ENCODE measurements at regions not wholly inside any gene's neighbourhood (a gene's known extent, or its start where the extent isn't known, plus 50 kb on each side); places are given as distances from the start of the nearest gene placed in this dataset.

GRCh38 chr15:72936237-72936636 is 116.0 kb upstream of the NEO1 start:
- Histone ChIP-seq H3K9me3 (no peaks in the 10 kb centered on the region), H3K27ac (no peak overlapping the region), H3K36me3 (no peaks in the 10 kb centered on the region), H3K4me3 (no peak overlapping the region), H3K4me1 (no peaks in the 10 kb centered on the region), H3K27me3 (no peaks in the 10 kb centered on the region)
- in situ Hi-C loops (cut with MboI; ENCODE audit: low sequenced_read_pairs in 4 of 4) = no loop called here
- intact Hi-C loops (cut with DNase I; ENCODE audit: low total_unique reads) = no loop called here
- ATAC-seq (no peak), DNase-seq (no peak)
- TF ChIP-seq CTCF (IDR thresholded peaks at IDR 0.05 in 4 of 5, conservative IDR thresholded peaks at IDR 0.05 in 1 of 5) (no peak), POLR2A (IDR thresholded peaks at IDR 0.05) (no peak)

GRCh38 chr15:72935521-72935920 is 116.7 kb upstream of the NEO1 start:
- Histone ChIP-seq H3K4me1 (no peaks in the 10 kb centered on the region), H3K27ac (no peak overlapping the region), H3K27me3 (no peaks in the 10 kb centered on the region), H3K36me3 (no peaks in the 10 kb centered on the region), H3K9me3 (no peaks in the 10 kb centered on the region), H3K4me3 (no peak overlapping the region)
- in situ Hi-C loops (cut with MboI; ENCODE audit: low sequenced_read_pairs in 4 of 4) (no loop called here), intact Hi-C loops (cut with DNase I; ENCODE audit: low total_unique reads) (no loop called here)
- ATAC-seq (no peak), DNase-seq (no peak)
- TF ChIP-seq POLR2A (IDR thresholded peaks at IDR 0.05) (no peak), CTCF (IDR thresholded peaks at IDR 0.05 in 4 of 5, conservative IDR thresholded peaks at IDR 0.05 in 1 of 5) (no peak)

- no peaks in the 10 kb centered on the region for H3K4me1 ChIP-seq
- DNase-seq (no peak), ATAC-seq (no peak)
- in situ Hi-C loops (cut with MboI; ENCODE audit: low sequenced_read_pairs in 4 of 4) (no loop called here), intact Hi-C loops (cut with DNase I; ENCODE audit: low total_unique reads) (no loop called here)
- H3K27me3 ChIP-seq = no peaks in the 10 kb centered on the region
- no peak overlapping the region for H3K27ac ChIP-seq
- H3K4me3 ChIP-seq = no peak overlapping the region
- no peaks in the 10 kb centered on the region for H3K36me3 ChIP-seq
- H3K9me3 ChIP-seq = no peaks in the 10 kb centered on the region
- no peak for TF ChIP-seq CTCF (IDR thresholded peaks at IDR 0.05 in 4 of 5, conservative IDR thresholded peaks at IDR 0.05 in 1 of 5)
- TF ChIP-seq POLR2A (IDR thresholded peaks at IDR 0.05) = no peak
Measured at GRCh38 chr15:72934921-72935320, 117.3 kb upstream of the NEO1 start.

GRCh38 chr15:72933976-72934375 is 118.3 kb upstream of the NEO1 start:
- in situ Hi-C loops (cut with MboI; ENCODE audit: low sequenced_read_pairs in 4 of 4) (no loop called here), intact Hi-C loops (cut with DNase I; ENCODE audit: low total_unique reads) (no loop called here)
- Histone ChIP-seq H3K27me3 (no peaks in the 10 kb centered on the region), H3K4me1 (no peaks in the 10 kb centered on the region), H3K4me3 (no peak overlapping the region), H3K36me3 (no peaks in the 10 kb centered on the region), H3K27ac (no peak overlapping the region), H3K9me3 (no peaks in the 10 kb centered on the region)
- no peak for TF ChIP-seq CTCF (IDR thresholded peaks at IDR 0.05 in 4 of 5, conservative IDR thresholded peaks at IDR 0.05 in 1 of 5)
- no peak for TF ChIP-seq POLR2A (IDR thresholded peaks at IDR 0.05)
- DNase-seq = no peak
- no peak for ATAC-seq

- H3K27me3 ChIP-seq = no peaks in the 10 kb centered on the region
- H3K4me3 ChIP-seq = no peak overlapping the region
- no peak for TF ChIP-seq POLR2A (IDR thresholded peaks at IDR 0.05)
- TF ChIP-seq CTCF (IDR thresholded peaks at IDR 0.05 in 4 of 5, conservative IDR thresholded peaks at IDR 0.05 in 1 of 5) = no peak
- in situ Hi-C loops (cut with MboI; ENCODE audit: low sequenced_read_pairs in 4 of 4) (no loop called here), intact Hi-C loops (cut with DNase I; ENCODE audit: low total_unique reads) (no loop called here)
- H3K4me1 ChIP-seq = no peaks in the 10 kb centered on the region
- ATAC-seq = no peak
- no peaks in the 10 kb centered on the region for H3K36me3 ChIP-seq
- no peaks in the 10 kb centered on the region for H3K9me3 ChIP-seq
- DNase-seq = no peak
- H3K27ac ChIP-seq = no peak overlapping the region
Measured at GRCh38 chr15:72932472-72932871, 119.8 kb upstream of the NEO1 start.
